ENCODE measurements at regions not wholly inside any gene's neighbourhood (a gene's known extent, or its start where the extent isn't known, plus 50 kb on each side); places are given as distances from the start of the nearest gene placed in this dataset.

- H3K27me3 ChIP-seq (ENCODE audit: control insufficient read depth in 2 of 2, insufficient read depth in 2 of 2, low read length in 2 of 2): no peaks in the 10 kb centered on the region
- H2AFZ ChIP-seq (ENCODE audit: low read depth, low read length): no peak overlapping the region
- H3K4me1 ChIP-seq (ENCODE audit: control insufficient read depth, extremely low read depth, insufficient read depth, low read length): no peaks in the 10 kb centered on the region
- H3K4me3 ChIP-seq (replicated peaks in 1 of 3; ENCODE audit: insufficient read depth in 1 of 3, low read depth in 1 of 3, low read length in 3 of 3): no peak overlapping the region
- H4K20me1 ChIP-seq (replicated peaks; ENCODE audit: control insufficient read depth, extremely low read depth, insufficient read depth, low read length): no peaks in the 10 kb centered on the region
- POLR2A ChIA-PET: no interaction called here
- H3K79me2 ChIP-seq (ENCODE audit: control insufficient read depth, insufficient read depth, low read length): no peaks in the 10 kb centered on the region
- no peak overlapping the region for H3K4me2 ChIP-seq (ENCODE audit: insufficient read depth, low read length)
- H3K27ac ChIP-seq (ENCODE audit: insufficient read depth, low read depth, low read length): no peak overlapping the region
- no peaks in the 10 kb centered on the region for H3K9me3 ChIP-seq (replicated peaks; ENCODE audit: control insufficient read depth, insufficient read depth, low read length)
- no TSS peak for BruUV-seq (replicated peaks)
- no peak overlapping the region for H3K9ac ChIP-seq (replicated peaks; ENCODE audit: extremely low read depth, insufficient read depth, low read length)
- CTCF ChIA-PET: no interaction called here
- H3K9me1 ChIP-seq (replicated peaks; ENCODE audit: control insufficient read depth, extremely low read depth, insufficient read depth, low read length): no peaks in the 10 kb centered on the region
- intact Hi-C loops (cut with micrococcal nuclease) (no loop called here), dilution Hi-C loops (cut with MboI; ENCODE audit: extremely low pct_ligation_motif_present, low sequenced_read_pairs) (no loop called here)
- no peak for FAIRE-seq
- no peak for TF ChIP-seq POLR2A (IDR thresholded peaks at IDR 0.05; ENCODE audit: low read depth, low read length)
- H3K36me3 ChIP-seq (ENCODE audit: control insufficient read depth in 2 of 2, extremely low read depth in 1 of 2, insufficient read depth in 2 of 2, low read length in 2 of 2): no peaks in the 10 kb centered on the region
- no peak for DNase-seq (ENCODE audit: low read depth, low spot score)
Observed at GRCh38 chrX:34849371-34849770, 93.2 kb upstream of the FAM47B start.

GRCh38 chrX:34859191-34859590 lies 83.4 kb upstream of the FAM47B start:
- TF ChIP-seq MYC (IDR thresholded peaks at IDR 0.05; ENCODE audit: low read depth, low read length): no peak
- TF ChIP-seq MAX (IDR thresholded peaks at IDR 0.05; ENCODE audit: insufficient read depth, insufficient read length): no peak
- TF ChIP-seq GATA2 (IDR thresholded peaks at IDR 0.05; ENCODE audit: insufficient read depth, insufficient read length, low read depth, low read length): no peak
- TF ChIP-seq POLR2AphosphoS5 (IDR thresholded peaks at IDR 0.05; ENCODE audit: insufficient read depth, low read depth, low read length): no peak
- no peak for TF ChIP-seq CTCF (IDR thresholded peaks at IDR 0.05; ENCODE audit: extremely low read depth in 1 of 2, insufficient read depth in 1 of 2, low read depth in 1 of 2, low read length in 2 of 2)
- TF ChIP-seq POLR2A (IDR thresholded peaks at IDR 0.05; ENCODE audit: low read depth, low read length): no peak
- no peak for TF ChIP-seq FOS (IDR thresholded peaks at IDR 0.05; ENCODE audit: borderline replicate concordance, insufficient read depth, low read length)
- no peak for TF ChIP-seq EZH2 (IDR thresholded peaks at IDR 0.05; ENCODE audit: borderline replicate concordance, low read depth, low read length, severe bottlenecking)
- no peak for TF ChIP-seq JUN (IDR thresholded peaks at IDR 0.05; ENCODE audit: borderline replicate concordance, insufficient read depth, insufficient read length, low read depth)
- Histone ChIP-seq H3K9me3 (replicated peaks; ENCODE audit: control insufficient read depth, insufficient read depth, low read length) (no peaks in the 10 kb centered on the region), H3K36me3 (ENCODE audit: control insufficient read depth in 2 of 2, extremely low read depth in 1 of 2, insufficient read depth in 2 of 2, low read length in 2 of 2) (no peaks in the 10 kb centered on the region), H3K4me2 (ENCODE audit: insufficient read depth, low read length) (no peak overlapping the region), H3K79me2 (ENCODE audit: control insufficient read depth, insufficient read depth, low read length) (no peaks in the 10 kb centered on the region), H2AFZ (ENCODE audit: low read depth, low read length) (no peak overlapping the region), H3K9me1 (replicated peaks; ENCODE audit: control insufficient read depth, extremely low read depth, insufficient read depth, low read length) (no peaks in the 10 kb centered on the region), H3K4me3 (replicated peaks in 1 of 3; ENCODE audit: insufficient read depth in 1 of 3, low read depth in 1 of 3, low read length in 3 of 3) (no peak overlapping the region), H3K27me3 (ENCODE audit: control insufficient read depth in 2 of 2, insufficient read depth in 2 of 2, low read length in 2 of 2) (no peaks in the 10 kb centered on the region), H3K4me1 (ENCODE audit: control insufficient read depth, extremely low read depth, insufficient read depth, low read length) (no peaks in the 10 kb centered on the region), H4K20me1 (replicated peaks; ENCODE audit: control insufficient read depth, extremely low read depth, insufficient read depth, low read length) (no peaks in the 10 kb centered on the region), H3K27ac (ENCODE audit: insufficient read depth, low read depth, low read length) (no peak overlapping the region), H3K9ac (replicated peaks; ENCODE audit: extremely low read depth, insufficient read depth, low read length) (no peak overlapping the region)
- FAIRE-seq (no peak), DNase-seq (ENCODE audit: low read depth, low spot score) (no peak)
- ChIA-PET POLR2A (no interaction called here), CTCF (no interaction called here)
- dilution Hi-C loops (cut with MboI; ENCODE audit: extremely low pct_ligation_motif_present, low sequenced_read_pairs): no loop called here
- BruUV-seq (replicated peaks): no TSS peak
- intact Hi-C loops (cut with micrococcal nuclease): no loop called here

All from endothelial cell of umbilical vein (primary cell).